HepG2 (cell line): ENCODE measurements at regions not wholly inside any gene's neighbourhood (a gene's known extent, or its start where the extent isn't known, plus 50 kb on each side); places are given as distances from the start of the nearest gene placed in this dataset.

Source experiments
- ATAC-seq: fragments of 200-7000 bp; cut with Tn5 transposase; 3 replicates; pipeline ENCODE4 v1.9.1; 2020; ENCODE audit warnings: mild to moderate bottlenecking, moderate library complexity
- BruUV-seq: library from RNA; stranded (reverse); fragments of 400-500 nt; replicated peaks from 2 replicates; lab custom pipeline; 2021; lab: Mats Ljungman, UMichigan
- CTCF ChIA-PET: fragments of 300-600 bp; formaldehyde crosslinking; extraction: SDS; loops from one replicate; lab custom pipeline; 2021; ENCODE audit warnings: low total read pairs, inconsistent platforms, low intra/inter-chr PET ratio; lab: Yijun Ruan, JAX
- POLR2A ChIA-PET: fragments of 350-600 bp; sonication (Branson Sonifier 250); formaldehyde crosslinking; loops from one replicate; lab custom pipeline; 2020; ENCODE audit warnings: antibody characterized with exemption, inconsistent platforms; lab: Yijun Ruan, JAX
- DNase-seq: peaks from one replicate; pipeline ENCODE4 v3.0.0-alpha.2; 2015; ENCODE audit warnings: low spot score
- FAIRE-seq: peaks from 3 replicates; lab custom pipeline; 2011; peaks lifted over from hg19 to GRCh38; lab: Jason Lieb, UNC
- H2AFZ ChIP-seq: one replicate; pipeline ENCODE4 v1.6.1; 2011; ENCODE audit warnings: low read length, inconsistent platforms
- H3K27ac ChIP-seq: fragments of 300-600 bp; 3 replicates; pipeline ENCODE4 v1.8.0; 2011; ENCODE audit warnings: mixed run types, mild to moderate bottlenecking, mixed read lengths, low read length, inconsistent platforms; ENCODE audit not compliant: insufficient read depth; ENCODE audit errors: extremely low read length
- H3K27me3 ChIP-seq, 2 experiments: fragments of 200-600 bp in 1 of 2; 2 replicates in 1 of 2; 3 replicates in 1 of 2; pipeline versions ENCODE4 v1.6.0 to v1.8.0; 2011; ENCODE audit warnings: low read length in 2 of 2, mild to moderate bottlenecking in 2 of 2, moderate library complexity in 2 of 2, inconsistent platforms in 1 of 2; ENCODE audit not compliant: insufficient read depth in 2 of 2, control insufficient read depth in 1 of 2
- H3K36me3 ChIP-seq, 2 experiments: fragments of 200-600 bp in 1 of 2; replicated peaks in 1 of 2; 2 replicates in 1 of 2; 3 replicates in 1 of 2; pipeline versions ENCODE4 v1.5.1 to v1.8.0; 2011; ENCODE audit warnings: low read length in 2 of 2, inconsistent platforms in 1 of 2; ENCODE audit not compliant: insufficient read depth in 2 of 2, control insufficient read depth in 1 of 2
- H3K4me1 ChIP-seq: 2 replicates; pipeline ENCODE4 v1.5.1; 2012; ENCODE audit warnings: low read length, inconsistent platforms; ENCODE audit not compliant: insufficient read depth
- H3K4me2 ChIP-seq: 2 replicates; pipeline ENCODE4 v1.6.0; 2011; ENCODE audit warnings: low read depth, low read length, inconsistent platforms
- H3K4me3 ChIP-seq, 3 experiments: fragments of 200-600 bp in 1 of 3; sonication (generic), shearing (Covaris generic) in 1 of 3; replicated peaks in 1 of 3; 2 replicates each; pipeline ENCODE4 v1.5.1; 2011 to 2016; ENCODE audit warnings: low read length in 3 of 3, inconsistent platforms in 2 of 3, low read depth in 2 of 3, mild to moderate bottlenecking in 2 of 3, control low read depth in 1 of 3, mixed read lengths in 1 of 3; ENCODE audit not compliant: insufficient read depth in 1 of 3
- H3K79me2 ChIP-seq: one replicate; pipeline ENCODE4 v1.6.1; 2011; ENCODE audit warnings: low read length, inconsistent platforms; ENCODE audit not compliant: insufficient read depth
- H3K9ac ChIP-seq: 2 replicates; pipeline ENCODE4 v1.6.0; 2011; ENCODE audit warnings: mild to moderate bottlenecking, low read depth, low read length, inconsistent platforms; ENCODE audit not compliant: insufficient read depth
- H3K9me3 ChIP-seq: 2 replicates; pipeline ENCODE4 v1.5.1; 2012; ENCODE audit warnings: mild to moderate bottlenecking, low read length
- H4K20me1 ChIP-seq: 2 replicates; pipeline ENCODE4 v1.6.0; 2011; ENCODE audit warnings: inconsistent platforms, mild to moderate bottlenecking, low read length, moderate library complexity; ENCODE audit not compliant: insufficient read depth
- ARNT2 ChIP-seq: sonication (generic); formaldehyde crosslinking; IDR thresholded peaks from 2 replicates; pipeline ENCODE4 v1.8.0; 2022; ENCODE audit warnings: mild to moderate bottlenecking, low read depth, missing genetic modification reagents, moderate library complexity
- CC2D1A ChIP-seq: sonication (generic); formaldehyde crosslinking; IDR thresholded peaks from 2 replicates; pipeline ENCODE4 v1.8.1; 2023; ENCODE audit warnings: mild to moderate bottlenecking, missing genetic modification reagents
- KDM6A ChIP-seq: IDR thresholded peaks from 2 replicates; pipeline ENCODE4 v1.6.1; 2016; ENCODE audit warnings: low read depth
- MAFG ChIP-seq: sonication (generic); formaldehyde crosslinking; IDR thresholded peaks from 2 replicates; pipeline ENCODE4 v1.5.1; 2020; ENCODE audit warnings: mild to moderate bottlenecking, missing genetic modification reagents
- POLR2A ChIP-seq, 2 experiments: IDR thresholded peaks; 2 replicates each; pipeline ENCODE4 v1.6.1; 2011; ENCODE audit warnings: low read depth in 2 of 2, low read length in 2 of 2, mild to moderate bottlenecking in 1 of 2, moderate library complexity in 1 of 2; ENCODE audit not compliant: insufficient read depth in 1 of 2
- ZNF20 ChIP-seq: sonication (generic); formaldehyde crosslinking; IDR thresholded peaks from 2 replicates; pipeline ENCODE4 v1.4.0; 2020; ENCODE audit warnings: mild to moderate bottlenecking, moderate library complexity, missing genetic modification reagents
- ZSCAN29 ChIP-seq: sonication (generic); formaldehyde crosslinking; conservative IDR thresholded peaks from 2 replicates; pipeline ENCODE4 v1.4.0; 2020; ENCODE audit warnings: mild to moderate bottlenecking, missing genetic modification reagents
- WGBS: methylation state at CpG from one replicate; pipeline ENCODE4 v1.1.6; 2017; ENCODE audit warnings: low lambda C conversion rate; 5-methylcytosine and 5-hydroxymethylcytosine counted together
- in situ Hi-C: cut with HindIII; loops from 2 replicates; pipeline ENCODE4 v1.10.0; 2017; ENCODE audit warnings: low pct_unique_long_range_greater_than_20kb; ENCODE audit not compliant: extremely low pct_ligation_motif_present
- intact Hi-C: fragments of 100-400 bp; cut with micrococcal nuclease; formaldehyde crosslinking; loops from one replicate; pipeline ENCODE4 v1.10.0; 2022; ENCODE audit not compliant: unreplicated experiment
- TF ChIP-seq, protein P1 (sequence below): sonication (generic); formaldehyde crosslinking; IDR thresholded peaks from 2 replicates; pipeline ENCODE4 v1.4.0; 2020; ENCODE audit warnings: mild to moderate bottlenecking, missing genetic modification reagents
- TF ChIP-seq, protein P2 (sequence below): sonication (generic); formaldehyde crosslinking; IDR thresholded peaks from 2 replicates; pipeline ENCODE4 v1.4.0; 2020; ENCODE audit warnings: missing genetic modification reagents

DNA sequence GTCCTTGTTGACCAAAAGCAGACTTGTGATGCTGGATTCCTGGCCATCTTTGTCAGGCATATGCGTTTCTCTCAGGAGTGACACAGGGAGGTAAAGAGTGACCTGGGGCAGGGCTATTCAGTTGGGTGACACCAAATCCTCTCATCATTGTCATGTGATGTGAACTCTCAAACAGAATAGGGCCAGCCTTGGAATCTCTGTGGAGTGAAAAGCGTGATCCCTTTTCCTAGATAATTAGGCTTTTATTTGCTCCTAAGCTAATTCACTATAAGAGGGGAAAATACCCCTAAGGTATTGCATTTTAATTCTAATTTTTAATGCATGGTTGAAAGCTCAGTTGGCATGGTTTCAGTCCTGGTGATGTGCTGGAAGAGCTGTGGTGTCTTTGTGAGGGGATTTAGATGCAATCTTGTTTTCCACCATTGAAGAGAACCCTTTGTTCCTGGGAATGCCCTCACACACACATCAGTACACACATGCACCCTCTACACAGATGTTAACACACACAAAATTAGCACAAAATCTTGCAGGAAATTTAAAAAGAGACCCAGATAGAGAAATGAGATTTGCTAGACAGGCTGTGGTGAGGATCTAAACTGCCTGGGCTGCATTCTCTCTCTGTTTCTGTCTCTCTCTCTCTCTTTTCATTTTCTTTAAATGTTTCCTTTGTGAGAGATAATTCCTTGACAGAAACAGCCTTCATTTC, 349.9 kb downstream of the TSN start (continued):
- TF ChIP-seq, protein P1, sequence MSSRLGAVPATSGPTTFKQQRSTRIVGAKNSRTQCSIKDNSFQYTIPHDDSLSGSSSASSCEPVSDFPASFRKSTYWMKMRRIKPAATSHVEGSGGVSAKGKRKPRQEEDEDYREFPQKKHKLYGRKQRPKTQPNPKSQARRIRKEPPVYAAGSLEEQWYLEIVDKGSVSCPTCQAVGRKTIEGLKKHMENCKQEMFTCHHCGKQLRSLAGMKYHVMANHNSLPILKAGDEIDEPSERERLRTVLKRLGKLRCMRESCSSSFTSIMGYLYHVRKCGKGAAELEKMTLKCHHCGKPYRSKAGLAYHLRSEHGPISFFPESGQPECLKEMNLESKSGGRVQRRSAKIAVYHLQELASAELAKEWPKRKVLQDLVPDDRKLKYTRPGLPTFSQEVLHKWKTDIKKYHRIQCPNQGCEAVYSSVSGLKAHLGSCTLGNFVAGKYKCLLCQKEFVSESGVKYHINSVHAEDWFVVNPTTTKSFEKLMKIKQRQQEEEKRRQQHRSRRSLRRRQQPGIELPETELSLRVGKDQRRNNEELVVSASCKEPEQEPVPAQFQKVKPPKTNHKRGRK (CRISPR knock-in tag) = no peak
- TF ChIP-seq POLR2A (IDR thresholded peaks at IDR 0.05; ENCODE audit: insufficient read depth in 1 of 2, low read depth in 2 of 2, low read length in 2 of 2) (no peak), MAFG (CRISPR knock-in tag) (no peak), ARNT2 (CRISPR knock-in tag) (no peak), KDM6A (no peak)

DNA sequence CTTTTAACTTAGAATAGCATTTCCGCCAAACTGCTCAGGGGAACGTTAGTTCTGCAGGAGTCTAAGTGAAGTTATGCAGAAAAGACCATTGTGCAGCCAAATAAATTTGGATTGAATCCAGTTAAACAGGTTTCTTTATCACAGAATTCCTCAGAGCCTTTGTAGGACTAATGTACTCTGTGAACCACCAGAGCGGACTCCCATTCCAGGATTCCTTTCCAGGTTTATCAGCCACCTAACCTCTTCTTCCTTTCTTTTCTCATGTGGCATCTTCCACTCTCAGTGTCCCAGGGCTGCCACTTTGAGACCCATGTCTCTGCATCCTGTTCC, 350.4 kb downstream of the TSN start:
- Histone ChIP-seq H2AFZ (no peak overlapping the region), H3K9ac (no peak overlapping the region), H3K9me3 (no peaks in the 10 kb centered on the region), H3K27ac (no peak overlapping the region), H3K79me2 (no peaks in the 10 kb centered on the region), H3K36me3 (no peaks in the 10 kb centered on the region), H3K4me3 (no peak overlapping the region), H3K27me3 (peaks cover 0 to 22% of the 10 kb centered on the region in 2 experiments; a peak in 2 of 5 replicates), H3K4me1 (no peaks in the 10 kb centered on the region), H3K4me2 (no peak overlapping the region), H4K20me1 (no peaks in the 10 kb centered on the region)
- 33% methylated on average over 3 of the region's 3 CpGs for WGBS
- TF ChIP-seq, protein P2, sequence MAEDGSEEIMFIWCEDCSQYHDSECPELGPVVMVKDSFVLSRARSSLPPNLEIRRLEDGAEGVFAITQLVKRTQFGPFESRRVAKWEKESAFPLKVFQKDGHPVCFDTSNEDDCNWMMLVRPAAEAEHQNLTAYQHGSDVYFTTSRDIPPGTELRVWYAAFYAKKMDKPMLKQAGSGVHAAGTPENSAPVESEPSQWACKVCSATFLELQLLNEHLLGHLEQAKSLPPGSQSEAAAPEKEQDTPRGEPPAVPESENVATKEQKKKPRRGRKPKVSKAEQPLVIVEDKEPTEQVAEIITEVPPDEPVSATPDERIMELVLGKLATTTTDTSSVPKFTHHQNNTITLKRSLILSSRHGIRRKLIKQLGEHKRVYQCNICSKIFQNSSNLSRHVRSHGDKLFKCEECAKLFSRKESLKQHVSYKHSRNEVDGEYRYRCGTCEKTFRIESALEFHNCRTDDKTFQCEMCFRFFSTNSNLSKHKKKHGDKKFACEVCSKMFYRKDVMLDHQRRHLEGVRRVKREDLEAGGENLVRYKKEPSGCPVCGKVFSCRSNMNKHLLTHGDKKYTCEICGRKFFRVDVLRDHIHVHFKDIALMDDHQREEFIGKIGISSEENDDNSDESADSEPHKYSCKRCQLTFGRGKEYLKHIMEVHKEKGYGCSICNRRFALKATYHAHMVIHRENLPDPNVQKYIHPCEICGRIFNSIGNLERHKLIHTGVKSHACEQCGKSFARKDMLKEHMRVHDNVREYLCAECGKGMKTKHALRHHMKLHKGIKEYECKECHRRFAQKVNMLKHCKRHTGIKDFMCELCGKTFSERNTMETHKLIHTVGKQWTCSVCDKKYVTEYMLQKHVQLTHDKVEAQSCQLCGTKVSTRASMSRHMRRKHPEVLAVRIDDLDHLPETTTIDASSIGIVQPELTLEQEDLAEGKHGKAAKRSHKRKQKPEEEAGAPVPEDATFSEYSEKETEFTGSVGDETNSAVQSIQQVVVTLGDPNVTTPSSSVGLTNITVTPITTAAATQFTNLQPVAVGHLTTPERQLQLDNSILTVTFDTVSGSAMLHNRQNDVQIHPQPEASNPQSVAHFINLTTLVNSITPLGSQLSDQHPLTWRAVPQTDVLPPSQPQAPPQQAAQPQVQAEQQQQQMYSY (CRISPR knock-in tag) = 0 out of 2 replicates have a peak, but pooled peaks have one; percentile 32
- no peak for TF ChIP-seq ZSCAN29 (CRISPR knock-in tag)
- no peak for TF ChIP-seq ZNF20 (CRISPR knock-in tag)
- no peak for TF ChIP-seq CC2D1A (CRISPR knock-in tag)
- BruUV-seq = no TSS peak
- no peak for ATAC-seq
- no peak for FAIRE-seq
- in situ Hi-C loops (no loop called here), intact Hi-C loops (no loop called here)
- ChIA-PET POLR2A (no interaction called here), CTCF (no interaction called here)
- no peak for DNase-seq
